Epithelial cell of esophagus (primary cell): ENCODE measurements at regions not wholly inside any gene's neighbourhood (a gene's known extent, or its start where the extent isn't known, plus 50 kb on each side); places are given as distances from the start of the nearest gene placed in this dataset.
A peak's percentile ranks its signal among the peaks of the same experiment; 100 is the strongest.

Experiments
- DNase-seq: peaks from one replicate; pipeline ENCODE4 v3.0.0; 2010; ENCODE audit warnings: low read depth
- H3K4me3 ChIP-seq: 2 replicates; pipeline ENCODE4 v1.5.1; 2011; ENCODE audit warnings: mild to moderate bottlenecking, low read length, control low read depth
- TF ChIP-seq, protein P1 (sequence below): IDR thresholded peaks from 2 replicates; pipeline ENCODE4 v1.5.1; 2011; ENCODE audit warnings: low read depth, mild to moderate bottlenecking, low read length, control low read depth, inconsistent platforms; ENCODE audit not compliant: insufficient read depth; ENCODE audit errors: missing control alignments

DNA sequence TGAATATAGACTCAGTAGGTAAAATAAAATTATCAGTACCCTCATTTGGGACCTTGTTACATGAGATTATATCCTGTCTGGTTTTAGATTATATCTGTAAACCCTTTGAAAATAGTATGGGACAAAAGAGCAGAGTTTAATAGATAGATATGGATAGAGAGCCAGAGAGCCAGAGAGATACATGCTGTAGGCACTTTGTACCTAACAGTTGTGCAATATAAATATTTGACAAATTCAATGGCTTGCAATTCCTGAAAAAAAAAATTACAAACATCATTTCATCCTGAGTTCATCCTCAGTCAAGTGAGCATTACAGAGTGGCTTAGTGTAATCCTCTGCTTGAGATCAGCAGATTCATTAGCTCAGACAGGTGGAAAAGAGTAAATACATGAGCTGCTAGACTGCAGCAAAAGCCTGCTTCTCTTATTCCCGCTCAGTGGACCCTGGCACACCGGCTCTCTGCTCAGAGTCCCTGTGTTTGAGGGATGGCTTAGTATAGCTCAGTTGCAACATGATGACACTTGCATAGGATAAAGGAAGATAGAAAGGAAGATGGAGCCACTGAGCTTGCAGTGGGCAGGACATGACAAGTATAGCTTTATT is 931.6 kb upstream of the GOT2 start:
- TF ChIP-seq, protein P1, sequence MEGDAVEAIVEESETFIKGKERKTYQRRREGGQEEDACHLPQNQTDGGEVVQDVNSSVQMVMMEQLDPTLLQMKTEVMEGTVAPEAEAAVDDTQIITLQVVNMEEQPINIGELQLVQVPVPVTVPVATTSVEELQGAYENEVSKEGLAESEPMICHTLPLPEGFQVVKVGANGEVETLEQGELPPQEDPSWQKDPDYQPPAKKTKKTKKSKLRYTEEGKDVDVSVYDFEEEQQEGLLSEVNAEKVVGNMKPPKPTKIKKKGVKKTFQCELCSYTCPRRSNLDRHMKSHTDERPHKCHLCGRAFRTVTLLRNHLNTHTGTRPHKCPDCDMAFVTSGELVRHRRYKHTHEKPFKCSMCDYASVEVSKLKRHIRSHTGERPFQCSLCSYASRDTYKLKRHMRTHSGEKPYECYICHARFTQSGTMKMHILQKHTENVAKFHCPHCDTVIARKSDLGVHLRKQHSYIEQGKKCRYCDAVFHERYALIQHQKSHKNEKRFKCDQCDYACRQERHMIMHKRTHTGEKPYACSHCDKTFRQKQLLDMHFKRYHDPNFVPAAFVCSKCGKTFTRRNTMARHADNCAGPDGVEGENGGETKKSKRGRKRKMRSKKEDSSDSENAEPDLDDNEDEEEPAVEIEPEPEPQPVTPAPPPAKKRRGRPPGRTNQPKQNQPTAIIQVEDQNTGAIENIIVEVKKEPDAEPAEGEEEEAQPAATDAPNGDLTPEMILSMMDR: no peak
- DNase-seq: no peak
- H3K4me3 ChIP-seq: no peak overlapping the region

DNA sequence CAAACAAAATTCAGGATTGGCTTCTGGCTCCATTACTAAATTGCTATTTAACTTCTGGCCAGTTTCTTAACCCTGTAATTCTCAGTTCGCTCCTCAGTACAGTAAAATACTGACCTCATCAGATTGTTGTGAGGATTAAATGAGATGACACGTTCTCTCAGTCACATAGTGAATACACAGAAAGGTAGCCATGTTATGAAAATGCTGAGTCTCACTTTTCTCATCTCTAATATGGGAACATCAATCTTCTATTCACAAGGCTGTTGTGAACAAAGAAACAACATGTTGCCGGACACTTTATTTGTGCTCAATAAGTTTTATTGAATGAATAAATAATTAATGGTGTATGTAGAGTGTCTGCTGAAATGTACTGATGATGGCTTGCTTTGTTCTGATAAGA is 924.5 kb upstream of the GOT2 start:
- no peak for DNase-seq
- H3K4me3 ChIP-seq: no peak overlapping the region
- TF ChIP-seq, protein P1: no peak

DNA sequence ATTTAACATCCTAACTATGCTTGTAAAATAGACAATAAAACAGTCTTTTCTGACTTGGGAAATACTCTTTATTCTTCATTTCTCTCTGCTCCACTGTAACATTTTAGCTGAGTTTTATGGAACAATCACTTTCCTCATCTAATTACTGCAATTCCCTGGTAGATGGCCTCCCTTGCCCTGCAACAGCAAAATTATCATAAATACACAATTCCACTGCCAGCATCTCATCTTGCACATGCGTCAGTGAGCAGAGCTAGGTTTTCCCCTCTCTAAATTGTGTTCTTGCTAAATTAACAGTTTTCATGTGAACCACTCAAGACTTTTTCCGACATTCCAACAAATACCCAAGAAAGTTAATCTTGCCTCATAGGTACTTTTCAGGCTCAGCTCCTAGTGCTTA is 920.9 kb upstream of the GOT2 start:
- H3K4me3 ChIP-seq: no peak overlapping the region
- no peak for DNase-seq
- TF ChIP-seq, protein P1: no peak

DNA sequence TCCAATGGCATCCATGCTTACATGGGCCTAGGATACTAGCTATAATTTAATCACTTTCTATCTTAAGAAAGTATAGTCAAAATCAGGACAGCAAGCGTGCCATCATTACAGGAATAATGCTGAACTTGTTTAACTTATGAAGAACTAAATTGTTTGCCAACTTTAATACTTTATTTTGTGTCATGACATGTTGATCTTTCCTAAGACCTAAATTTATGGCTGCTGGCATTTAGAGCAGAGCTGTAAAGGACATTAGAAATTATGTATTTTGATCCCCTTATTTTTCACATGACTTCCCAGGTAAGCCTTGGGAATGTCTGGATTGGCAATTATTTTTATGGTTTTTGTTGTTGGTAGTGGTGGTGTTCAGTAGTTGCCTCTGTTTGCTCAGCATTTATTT is 920.3 kb upstream of the GOT2 start:
- DNase-seq: no peak
- H3K4me3 ChIP-seq: no peak overlapping the region
- TF ChIP-seq, protein P1: no peak

DNA sequence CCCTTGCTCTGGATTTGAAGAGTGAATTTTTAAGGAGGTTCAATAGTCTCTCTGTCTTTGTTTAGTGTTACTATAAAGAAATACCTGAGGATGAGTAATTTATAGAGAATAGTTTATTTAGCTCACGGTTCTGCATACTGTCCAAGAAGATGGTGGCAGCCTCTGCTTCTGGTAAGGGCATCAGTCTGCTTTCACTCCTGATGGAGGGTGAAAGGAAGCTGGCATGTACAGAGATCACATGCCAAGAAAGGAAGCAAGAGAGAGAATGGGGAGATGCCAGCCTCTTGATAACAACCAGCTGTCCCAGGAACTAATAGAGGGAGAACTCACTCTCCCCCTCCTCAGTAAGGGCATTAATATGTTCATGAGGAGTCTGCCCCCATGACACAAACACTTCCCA is 917.5 kb upstream of the GOT2 start:
- TF ChIP-seq, protein P1: no peak
- DNase-seq: no peak
- no peak overlapping the region for H3K4me3 ChIP-seq

DNA sequence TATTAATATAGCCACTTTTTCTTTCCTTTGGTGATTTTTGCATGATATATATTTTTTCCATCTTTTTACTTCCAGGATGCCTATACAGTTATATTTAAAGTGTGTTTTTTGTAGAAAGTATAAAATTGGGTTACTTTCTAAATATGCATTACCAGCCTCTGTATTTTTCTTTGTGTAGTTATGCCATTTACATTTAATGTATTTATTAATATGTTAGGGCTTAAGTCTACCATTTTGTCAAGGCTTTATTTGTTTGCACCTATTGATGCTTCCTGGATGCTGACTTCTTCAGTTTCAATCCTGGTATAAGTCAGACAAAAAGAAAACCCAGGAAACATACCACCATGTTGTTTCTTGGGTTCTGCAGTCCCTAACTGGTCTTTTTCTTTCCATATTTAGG is 911.1 kb upstream of the GOT2 start:
- no peak overlapping the region for H3K4me3 ChIP-seq
- TF ChIP-seq, protein P1: no peak
- DNase-seq: no peak

DNA sequence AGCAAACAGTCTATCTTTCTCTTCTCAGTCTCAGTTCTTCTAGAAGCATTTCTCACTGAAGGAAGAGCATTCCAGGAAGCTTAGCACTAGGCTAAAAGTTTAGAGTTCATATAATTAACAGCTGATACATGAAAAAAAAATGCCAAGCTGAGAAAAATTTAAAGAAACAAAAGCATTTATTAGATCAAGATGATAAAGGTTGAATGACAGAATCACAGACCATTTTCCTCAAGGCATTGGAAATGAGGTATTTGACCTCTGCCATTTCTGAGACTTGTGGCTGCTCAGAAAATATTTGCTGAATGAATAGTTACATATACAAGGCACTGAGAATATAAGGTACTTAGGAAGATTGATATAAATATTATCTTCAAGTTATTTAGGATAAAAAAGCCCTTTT is 901.6 kb upstream of the GOT2 start:
- TF ChIP-seq, protein P1: no peak
- DNase-seq: peak; percentile 4

More for the DNA sequence above, 901.6 kb upstream of the GOT2 start:
- H3K4me3 ChIP-seq: no peak overlapping the region
